OCI-LY7 (cell line): ENCODE measurements at regions not wholly inside any gene's neighbourhood (a gene's known extent, or its start where the extent isn't known, plus 50 kb on each side); places are given as distances from the start of the nearest gene placed in this dataset.

Experiments used
- EZH2phosphoT487 ChIP-seq: fragments of 200-600 bp; sonication (generic); IDR thresholded peaks from 2 replicates; pipeline ENCODE4 v1.6.1; 2018; ENCODE audit warnings: low read depth, borderline replicate concordance, mild to moderate bottlenecking, mixed run types, antibody characterized with exemption, low read length, moderate library complexity, mixed read lengths
- TF ChIP-seq, protein P1 (sequence below): fragments of 200-600 bp; sonication (generic); conservative IDR thresholded peaks from 2 replicates; pipeline ENCODE4 v1.5.1; 2014; ENCODE audit warnings: mild to moderate bottlenecking, antibody characterized with exemption, low read length, moderate library complexity, mixed read lengths

DNA sequence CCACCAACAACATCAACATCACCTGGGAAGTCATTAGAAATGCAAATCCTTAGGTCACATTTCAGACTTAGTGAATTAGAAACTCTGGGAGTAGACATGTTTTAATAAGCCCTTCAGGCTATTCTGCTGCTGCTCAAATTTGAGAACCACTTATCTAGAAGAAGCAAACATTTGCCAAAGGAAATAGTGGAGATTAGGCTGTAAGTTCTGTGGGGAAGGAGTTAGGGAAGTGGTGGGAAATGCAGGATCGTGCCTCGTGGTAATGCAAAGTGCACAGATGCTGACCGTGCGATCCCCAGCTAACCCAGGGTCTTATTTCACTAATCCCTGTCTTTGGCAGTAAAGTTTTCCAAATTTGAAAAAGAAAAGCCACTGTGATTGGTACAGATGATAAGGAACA lies 328.5 kb downstream of the EPM2A start:
- TF ChIP-seq, protein P1, sequence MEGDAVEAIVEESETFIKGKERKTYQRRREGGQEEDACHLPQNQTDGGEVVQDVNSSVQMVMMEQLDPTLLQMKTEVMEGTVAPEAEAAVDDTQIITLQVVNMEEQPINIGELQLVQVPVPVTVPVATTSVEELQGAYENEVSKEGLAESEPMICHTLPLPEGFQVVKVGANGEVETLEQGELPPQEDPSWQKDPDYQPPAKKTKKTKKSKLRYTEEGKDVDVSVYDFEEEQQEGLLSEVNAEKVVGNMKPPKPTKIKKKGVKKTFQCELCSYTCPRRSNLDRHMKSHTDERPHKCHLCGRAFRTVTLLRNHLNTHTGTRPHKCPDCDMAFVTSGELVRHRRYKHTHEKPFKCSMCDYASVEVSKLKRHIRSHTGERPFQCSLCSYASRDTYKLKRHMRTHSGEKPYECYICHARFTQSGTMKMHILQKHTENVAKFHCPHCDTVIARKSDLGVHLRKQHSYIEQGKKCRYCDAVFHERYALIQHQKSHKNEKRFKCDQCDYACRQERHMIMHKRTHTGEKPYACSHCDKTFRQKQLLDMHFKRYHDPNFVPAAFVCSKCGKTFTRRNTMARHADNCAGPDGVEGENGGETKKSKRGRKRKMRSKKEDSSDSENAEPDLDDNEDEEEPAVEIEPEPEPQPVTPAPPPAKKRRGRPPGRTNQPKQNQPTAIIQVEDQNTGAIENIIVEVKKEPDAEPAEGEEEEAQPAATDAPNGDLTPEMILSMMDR = no peak
- no peak for TF ChIP-seq EZH2phosphoT487
